CD14-positive monocyte (primary cell): ENCODE measurements at regions not wholly inside any gene's neighbourhood (a gene's known extent, or its start where the extent isn't known, plus 50 kb on each side); places are given as distances from the start of the nearest gene placed in this dataset.

ENCODE experiments used
- DNase-seq, 3 donors: peaks; one replicate each; pipeline ENCODE4 v3.0.0-alpha.2; 2011 to 2022
- H2AFZ ChIP-seq: 2 replicates; pipeline ENCODE4 v1.6.0; 2012; ENCODE audit warnings: mild to moderate bottlenecking, low read depth, low read length, inconsistent platforms; ENCODE audit not compliant: insufficient read depth, poor library complexity, severe bottlenecking
- H3K27ac ChIP-seq, 2 donors: 1 replicate in 1 of 2; 2 replicates in 1 of 2; pipeline ENCODE4 v1.5.1; 2012 to 2013; ENCODE audit warnings: low read length in 2 of 2, control low read depth in 1 of 2, inconsistent platforms in 1 of 2, low read depth in 1 of 2, mild to moderate bottlenecking in 1 of 2
- H3K27me3 ChIP-seq, 2 donors: one replicate each; pipeline versions ENCODE4 v1.6.0 to v1.6.1; 2011 to 2013; ENCODE audit warnings: low read length in 2 of 2; ENCODE audit not compliant: control insufficient read depth in 2 of 2, insufficient read depth in 2 of 2
- H3K36me3 ChIP-seq, 2 donors: replicated peaks in 1 of 2; 1 replicate in 1 of 2; 2 replicates in 1 of 2; pipeline versions ENCODE4 v1.5.1 to v1.6.1; 2012 to 2013; ENCODE audit warnings: low read length in 2 of 2, control low read depth in 1 of 2, inconsistent platforms in 1 of 2, mild to moderate bottlenecking in 1 of 2; ENCODE audit not compliant: insufficient read depth in 2 of 2, control insufficient read depth in 1 of 2
- H3K4me1 ChIP-seq, 2 donors: 1 replicate in 1 of 2; 2 replicates in 1 of 2; pipeline versions ENCODE4 v1.5.1 to v1.6.1; 2012 to 2013; ENCODE audit warnings: low read length in 2 of 2, control low read depth in 1 of 2, inconsistent platforms in 1 of 2, mild to moderate bottlenecking in 1 of 2, moderate library complexity in 1 of 2; ENCODE audit not compliant: insufficient read depth in 2 of 2, control insufficient read depth in 1 of 2
- H3K4me2 ChIP-seq: replicated peaks from 2 replicates; pipeline ENCODE3; 2012; ENCODE audit warnings: low read length, moderate library complexity, mild to moderate bottlenecking; ENCODE audit not compliant: poor library complexity, severe bottlenecking; ENCODE audit errors: extremely low read depth
- H3K4me3 ChIP-seq, 3 experiments: fragments of 200-600 bp in 1 of 3; sonication (generic) in 1 of 3; replicated peaks in 1 of 3; 1 replicate in 2 of 3; 2 replicates in 1 of 3; pipeline ENCODE4 v1.5.1; 2011 to 2013; ENCODE audit warnings: low read length in 3 of 3, mild to moderate bottlenecking in 3 of 3, control low read depth in 2 of 3, low read depth in 2 of 3, inconsistent platforms in 1 of 3, moderate library complexity in 1 of 3
- H3K79me2 ChIP-seq: 2 replicates; pipeline ENCODE4 v1.6.0; 2012; ENCODE audit warnings: mild to moderate bottlenecking, control low read depth, inconsistent platforms, low read length, moderate library complexity; ENCODE audit not compliant: insufficient read depth
- H3K9ac ChIP-seq: 2 replicates; pipeline ENCODE4 v1.6.0; 2017; ENCODE audit warnings: low read length, mild to moderate bottlenecking; ENCODE audit not compliant: insufficient read depth, poor library complexity, severe bottlenecking
- H3K9me3 ChIP-seq, 2 donors: replicated peaks in 1 of 2; 1 replicate in 1 of 2; 2 replicates in 1 of 2; pipeline versions ENCODE4 v1.5.1 to v1.6.1; 2012 to 2013; ENCODE audit warnings: low read length in 2 of 2, control low read depth in 1 of 2; ENCODE audit not compliant: control insufficient read depth in 1 of 2, insufficient read depth in 1 of 2
- H4K20me1 ChIP-seq: 2 replicates; pipeline ENCODE4 v1.6.0; 2012; ENCODE audit warnings: mild to moderate bottlenecking, low read length, control low read depth, moderate library complexity; ENCODE audit not compliant: insufficient read depth
- H3K27ac Mint-ChIP-seq, 7 donors: one replicate each; pipeline ENCODE4 v1.8.0; 2020; ENCODE audit warnings: mild to moderate bottlenecking in 7 of 7, mixed read lengths in 7 of 7, moderate library complexity in 6 of 7, inconsistent platforms in 2 of 7
- H3K27me3 Mint-ChIP-seq, 3 donors: one replicate each; pipeline ENCODE4 v1.8.0; 2021 to 2022; ENCODE audit warnings: low read depth in 3 of 3, mild to moderate bottlenecking in 3 of 3, mixed read lengths in 3 of 3, moderate library complexity in 3 of 3, inconsistent platforms in 1 of 3
- H3K36me3 Mint-ChIP-seq, 2 donors: one replicate each; pipeline ENCODE4 v1.8.0; 2020; ENCODE audit warnings: mixed read lengths in 2 of 2, inconsistent platforms in 1 of 2, mild to moderate bottlenecking in 1 of 2
- H3K4me1 Mint-ChIP-seq: one replicate; pipeline ENCODE4 v1.8.0; 2020; ENCODE audit warnings: mild to moderate bottlenecking, mixed read lengths
- H3K4me3 Mint-ChIP-seq, 2 donors: one replicate each; pipeline ENCODE4 v1.8.0; 2020; ENCODE audit warnings: mild to moderate bottlenecking in 2 of 2, mixed read lengths in 2 of 2, moderate library complexity in 1 of 2
- H3K9me3 Mint-ChIP-seq, 7 donors: one replicate each; pipeline ENCODE4 v1.8.0; 2020 to 2022; ENCODE audit warnings: mixed read lengths in 7 of 7, mild to moderate bottlenecking in 6 of 7, moderate library complexity in 6 of 7, inconsistent platforms in 2 of 7
- WGBS: methylation state at CpG from one replicate; pipeline ENCODE4 v1.1.5; 2013; ENCODE audit warnings: missing lambda C conversion rate; ENCODE audit not compliant: insufficient coverage; 5-methylcytosine and 5-hydroxymethylcytosine counted together
- intact Hi-C, 2 donors: fragments of 100-400 bp; cut with micrococcal nuclease; formaldehyde crosslinking; loops; one replicate each; pipeline versions ENCODE4 v1.15.0 to v1.15.1; 2023
- TF ChIP-seq, protein P1 (sequence below): fragments of 200-600 bp; IDR thresholded peaks from one replicate; pipeline ENCODE4 v1.8.0; 2022; ENCODE audit warnings: antibody characterized with exemption, mild to moderate bottlenecking

DNA sequence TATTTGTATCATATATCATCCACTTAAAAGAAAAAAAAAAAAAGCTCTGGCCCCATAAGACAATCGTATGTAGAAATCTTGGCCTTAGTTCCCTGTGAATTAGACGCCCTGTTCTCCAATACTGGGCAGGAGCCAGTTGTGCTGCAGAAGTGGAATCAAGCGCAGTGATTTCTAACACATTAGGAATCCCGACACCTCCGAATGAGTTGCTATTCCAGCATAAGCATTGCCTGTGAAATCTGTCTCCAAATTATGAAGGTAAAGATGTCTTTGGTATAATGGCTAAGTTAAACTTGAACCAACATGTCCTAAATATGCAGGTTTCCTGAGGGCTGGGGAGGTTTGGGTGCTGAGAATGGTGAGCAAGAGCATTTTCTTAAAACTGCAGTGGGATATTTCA is 199.4 kb upstream of the ARRDC4 start:
- no peaks in the 10 kb centered on the region for H3K79me2 ChIP-seq
- H3K4me3 Mint-ChIP-seq = no peak overlapping the region
- TF ChIP-seq, protein P1, sequence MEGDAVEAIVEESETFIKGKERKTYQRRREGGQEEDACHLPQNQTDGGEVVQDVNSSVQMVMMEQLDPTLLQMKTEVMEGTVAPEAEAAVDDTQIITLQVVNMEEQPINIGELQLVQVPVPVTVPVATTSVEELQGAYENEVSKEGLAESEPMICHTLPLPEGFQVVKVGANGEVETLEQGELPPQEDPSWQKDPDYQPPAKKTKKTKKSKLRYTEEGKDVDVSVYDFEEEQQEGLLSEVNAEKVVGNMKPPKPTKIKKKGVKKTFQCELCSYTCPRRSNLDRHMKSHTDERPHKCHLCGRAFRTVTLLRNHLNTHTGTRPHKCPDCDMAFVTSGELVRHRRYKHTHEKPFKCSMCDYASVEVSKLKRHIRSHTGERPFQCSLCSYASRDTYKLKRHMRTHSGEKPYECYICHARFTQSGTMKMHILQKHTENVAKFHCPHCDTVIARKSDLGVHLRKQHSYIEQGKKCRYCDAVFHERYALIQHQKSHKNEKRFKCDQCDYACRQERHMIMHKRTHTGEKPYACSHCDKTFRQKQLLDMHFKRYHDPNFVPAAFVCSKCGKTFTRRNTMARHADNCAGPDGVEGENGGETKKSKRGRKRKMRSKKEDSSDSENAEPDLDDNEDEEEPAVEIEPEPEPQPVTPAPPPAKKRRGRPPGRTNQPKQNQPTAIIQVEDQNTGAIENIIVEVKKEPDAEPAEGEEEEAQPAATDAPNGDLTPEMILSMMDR = no peak

DNA sequence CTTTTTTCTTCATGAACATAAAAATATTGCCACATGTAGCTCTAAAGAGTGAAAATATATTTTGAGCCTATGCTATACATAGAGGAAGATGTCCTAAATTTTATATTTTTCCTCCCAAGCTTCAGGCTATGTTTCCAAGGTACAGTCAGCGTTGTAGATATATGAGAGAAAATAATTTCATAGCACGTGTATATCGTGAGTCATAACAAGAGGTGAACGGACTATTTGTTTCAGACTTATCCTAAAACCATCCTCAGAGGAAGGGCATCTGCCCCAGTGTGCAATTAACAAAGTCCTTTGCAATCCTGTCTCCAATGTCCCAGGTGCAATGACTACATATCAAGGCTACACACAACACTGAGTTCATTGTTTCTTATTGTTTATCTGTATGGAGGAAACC is 177.3 kb upstream of the ARRDC4 start:
- H3K9me3 Mint-ChIP-seq = no peaks in the 10 kb centered on the region
- Histone ChIP-seq H3K4me3 (no peak overlapping the region), H3K9me3 (no peaks in the 10 kb centered on the region), H4K20me1 (no peaks in the 10 kb centered on the region), H3K4me1 (no peaks in the 10 kb centered on the region), H3K4me2 (no peak overlapping the region), H3K36me3 (no peaks in the 10 kb centered on the region), H3K79me2 (no peaks in the 10 kb centered on the region), H3K9ac (no peak overlapping the region), H2AFZ (no peak overlapping the region), H3K27me3 (no peaks in the 10 kb centered on the region), H3K27ac (no peak overlapping the region)
- no peak overlapping the region for H3K4me3 Mint-ChIP-seq
- WGBS = no CpG with 5 or more reads among the region's 4 CpGs
- DNase-seq = no peak
- TF ChIP-seq, protein P1 = no peak
- no peaks in the 10 kb centered on the region for H3K27me3 Mint-ChIP-seq
- intact Hi-C loops = no loop called here
- no peaks in the 10 kb centered on the region for H3K36me3 Mint-ChIP-seq
- no peak overlapping the region for H3K27ac Mint-ChIP-seq
- no peaks in the 10 kb centered on the region for H3K4me1 Mint-ChIP-seq

More for the DNA sequence above, 199.4 kb upstream of the ARRDC4 start:
- Mint-ChIP-seq H3K27ac (no peak overlapping the region), H3K4me1 (peaks cover 5% of the 10 kb centered on the region), H3K9me3 (peaks cover 0 to 2% (median 0%) of the 10 kb centered on the region in 7 donors), H3K36me3 (no peaks in the 10 kb centered on the region), H3K27me3 (peaks cover 6 to 29% (median 13%) of the 10 kb centered on the region in 3 donors)
- Histone ChIP-seq H3K4me3 (no peak overlapping the region), H3K4me1 (peaks cover 0 to 4% of the 10 kb centered on the region in 2 donors), H2AFZ (no peak overlapping the region), H3K9me3 (no peaks in the 10 kb centered on the region), H3K27me3 (peaks cover 7% of the 10 kb centered on the region in 2 donors), H3K36me3 (no peaks in the 10 kb centered on the region), H3K27ac (no peak overlapping the region), H3K9ac (no peak overlapping the region), H4K20me1 (no peaks in the 10 kb centered on the region), H3K4me2 (no peak overlapping the region)
- DNase-seq = no peak
- WGBS = 87% methylated on average over 4 of the region's 5 CpGs
- intact Hi-C loops = no loop called here
